LNCAP (cell line): ENCODE measurements at regions not wholly inside any gene's neighbourhood (a gene's known extent, or its start where the extent isn't known, plus 50 kb on each side); places are given as distances from the start of the nearest gene placed in this dataset.

Source experiments
- TF ChIP-seq, protein P1 (sequence below): fragments of 450-650 bp; IDR thresholded peaks from 2 replicates; pipeline ENCODE4 v1.5.1; 2017; ENCODE audit warnings: mild to moderate bottlenecking

GRCh38 chr9:126146254-126147145 is 180.1 kb upstream of the MVB12B start:
- TF ChIP-seq, protein P1, sequence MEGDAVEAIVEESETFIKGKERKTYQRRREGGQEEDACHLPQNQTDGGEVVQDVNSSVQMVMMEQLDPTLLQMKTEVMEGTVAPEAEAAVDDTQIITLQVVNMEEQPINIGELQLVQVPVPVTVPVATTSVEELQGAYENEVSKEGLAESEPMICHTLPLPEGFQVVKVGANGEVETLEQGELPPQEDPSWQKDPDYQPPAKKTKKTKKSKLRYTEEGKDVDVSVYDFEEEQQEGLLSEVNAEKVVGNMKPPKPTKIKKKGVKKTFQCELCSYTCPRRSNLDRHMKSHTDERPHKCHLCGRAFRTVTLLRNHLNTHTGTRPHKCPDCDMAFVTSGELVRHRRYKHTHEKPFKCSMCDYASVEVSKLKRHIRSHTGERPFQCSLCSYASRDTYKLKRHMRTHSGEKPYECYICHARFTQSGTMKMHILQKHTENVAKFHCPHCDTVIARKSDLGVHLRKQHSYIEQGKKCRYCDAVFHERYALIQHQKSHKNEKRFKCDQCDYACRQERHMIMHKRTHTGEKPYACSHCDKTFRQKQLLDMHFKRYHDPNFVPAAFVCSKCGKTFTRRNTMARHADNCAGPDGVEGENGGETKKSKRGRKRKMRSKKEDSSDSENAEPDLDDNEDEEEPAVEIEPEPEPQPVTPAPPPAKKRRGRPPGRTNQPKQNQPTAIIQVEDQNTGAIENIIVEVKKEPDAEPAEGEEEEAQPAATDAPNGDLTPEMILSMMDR: peak; percentile 43

DNA sequence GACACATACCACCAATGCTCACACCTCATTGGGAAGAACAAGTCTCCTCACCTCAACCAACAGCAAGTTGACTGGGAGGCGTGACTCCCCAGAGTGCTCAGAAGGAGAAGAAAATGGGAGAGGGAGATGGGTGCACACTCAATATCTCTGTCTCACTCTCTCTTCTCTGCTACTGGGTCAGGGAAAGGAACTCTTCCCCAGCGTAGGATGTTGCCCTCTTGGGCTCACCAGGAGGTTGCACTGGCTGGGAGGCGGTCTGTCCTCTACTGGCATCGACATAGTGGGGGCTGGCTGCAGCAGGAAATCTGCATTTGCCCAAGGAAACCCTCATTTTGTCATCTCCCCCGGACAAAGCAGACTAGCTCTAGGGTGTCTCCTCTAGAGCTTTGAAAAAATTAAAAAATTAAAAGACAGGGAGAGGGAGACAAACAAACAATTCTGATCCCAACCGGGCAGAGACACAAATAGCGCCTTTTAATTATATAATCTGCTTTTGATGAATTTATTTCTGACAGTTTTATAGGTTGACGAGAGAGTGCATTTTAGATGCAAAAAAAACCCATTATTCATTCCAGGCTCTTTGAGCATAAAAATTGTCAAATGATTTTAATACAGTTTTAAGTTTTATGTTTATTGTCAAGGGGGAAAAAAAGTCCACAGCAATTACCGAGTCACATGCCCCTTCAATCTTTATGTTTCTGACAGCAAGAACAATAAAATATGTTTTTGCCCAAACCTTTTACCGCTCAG is 179.3 kb upstream of the MVB12B start:
- TF ChIP-seq, protein P1: no peak

DNA sequence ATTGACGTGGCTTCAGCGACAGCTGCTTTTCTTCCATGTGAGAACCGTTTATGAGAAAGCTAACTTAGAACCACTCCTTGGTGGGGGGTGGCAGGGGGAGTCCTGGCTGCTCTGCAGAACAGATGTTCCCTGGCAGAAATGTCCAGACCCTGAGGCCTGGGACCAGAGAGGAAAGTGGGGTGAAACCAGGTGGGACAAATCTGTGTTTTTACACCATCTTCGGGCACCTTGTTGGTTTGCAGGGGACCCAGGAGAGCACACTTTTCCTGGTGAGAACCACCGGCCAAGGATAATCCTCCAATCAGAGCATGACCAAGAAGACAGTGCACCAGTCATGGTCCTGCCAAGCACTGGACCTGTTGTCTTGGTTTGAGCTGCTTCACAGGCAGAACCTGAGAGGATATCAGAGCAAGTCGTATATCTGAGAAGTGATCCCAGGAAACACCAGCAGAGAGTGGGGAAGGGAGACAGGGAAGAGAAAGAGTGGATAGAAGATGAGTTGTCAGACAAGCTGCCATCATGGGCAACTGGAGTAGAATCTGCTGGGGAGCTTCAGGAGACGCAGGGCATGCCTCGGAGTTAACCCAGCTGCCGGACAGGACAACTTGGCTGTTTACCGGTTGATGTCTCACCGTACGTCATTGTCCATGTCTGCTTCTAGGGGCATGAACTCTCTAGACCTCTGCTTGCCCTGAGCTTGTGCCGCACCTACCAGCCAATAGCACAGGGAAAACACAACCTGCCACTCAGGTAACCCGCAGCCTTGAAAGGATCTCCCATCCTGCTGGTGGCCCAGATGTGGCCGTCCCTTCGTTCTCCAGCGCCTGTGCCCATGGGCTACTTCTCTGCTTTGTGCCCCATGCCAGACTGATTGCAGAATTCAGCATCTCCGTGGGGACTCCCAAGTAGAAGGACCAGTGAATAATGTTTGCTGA is 178.4 kb upstream of the MVB12B start:
- TF ChIP-seq, protein P1: no peak

GRCh38 chr9:126148994-126149393 is 177.6 kb upstream of the MVB12B start:
- TF ChIP-seq, protein P1: no peak

GRCh38 chr9:126149661-126150060 is 177.0 kb upstream of the MVB12B start:
- TF ChIP-seq, protein P1: no peak

- TF ChIP-seq, protein P1: no peak
These were observed 176.1 kb upstream of the MVB12B start for GRCh38 chr9:126150411-126151030.
